DMS53 treated with DMSO at 0.1 percent for 48 hours (cell line): ENCODE measurements at regions not wholly inside any gene's neighbourhood (a gene's known extent, or its start where the extent isn't known, plus 50 kb on each side); places are given as distances from the start of the nearest gene placed in this dataset.

Experiments used
- DNase-seq: peaks from one replicate; lab custom pipeline; 2025; ENCODE audit not compliant: unreplicated experiment; lab: John Stamatoyannopoulos, UW

- no peak for DNase-seq
Observed at GRCh38 chr1:232891656-232892317, 58.6 kb upstream of the NTPCR start.

- DNase-seq, result no peak
Observed at GRCh38 chr1:232893481-232894313, 56.7 kb upstream of the NTPCR start.

GRCh38 chr1:232894436-232894835 lies 56.0 kb upstream of the NTPCR start:
- DNase-seq, result no peak

GRCh38 chr1:232897949-232898465 lies 52.4 kb upstream of the NTPCR start:
- no peak for DNase-seq

GRCh38 chr1:232899268-232899667 lies 51.1 kb upstream of the NTPCR start:
- DNase-seq, result peak; percentile 9

- no peak for DNase-seq
Observed at GRCh38 chr1:232899839-232900238, 50.6 kb upstream of the NTPCR start.
